Vagina (tissue), 2 donors: ENCODE measurements at regions not wholly inside any gene's neighbourhood (a gene's known extent, or its start where the extent isn't known, plus 50 kb on each side); places are given as distances from the start of the nearest gene placed in this dataset.

ENCODE experiments used
- DNase-seq, 2 donors: peaks; one replicate each; pipeline ENCODE4 v3.0.0-alpha.2; 2017; ENCODE audit errors: extremely low spot score in 2 of 2
- H3K27ac ChIP-seq: fragments of 200-600 bp; sonication (generic); one replicate; pipeline ENCODE4 v1.5.1; 2019
- H3K27me3 ChIP-seq: fragments of 200-600 bp; sonication (generic); one replicate; pipeline ENCODE4 v1.5.1; 2019
- H3K36me3 ChIP-seq, 2 donors: fragments of 200-600 bp; sonication (generic); one replicate each; pipeline ENCODE4 v1.5.1; 2017 to 2019
- H3K4me1 ChIP-seq: fragments of 200-600 bp; sonication (generic); one replicate; pipeline ENCODE4 v1.5.1; 2019
- H3K4me3 ChIP-seq, 2 donors: fragments of 200-600 bp; sonication (generic); 1 replicate in 1 of 2; 2 replicates in 1 of 2; pipeline ENCODE4 v1.5.1; 2016 to 2019
- H3K9me3 ChIP-seq: fragments of 200-600 bp; sonication (generic); one replicate; pipeline ENCODE4 v1.5.1; 2019
- CTCF ChIP-seq, 3 experiments: fragments of 450-650 bp in 2 of 3; fragments of 200-600 bp in 1 of 3; sonication (generic) in 1 of 3; IDR thresholded peaks; one replicate each; pipeline ENCODE4 v1.5.1; 2017 to 2019; ENCODE audit warnings: antibody characterized with exemption in 3 of 3, mild to moderate bottlenecking in 2 of 3, moderate library complexity in 2 of 3
- POLR2A ChIP-seq, 2 donors: fragments of 450-650 bp; IDR thresholded peaks; one replicate each; pipeline ENCODE4 v1.6.1; 2017; ENCODE audit warnings: antibody characterized with exemption in 2 of 2, mild to moderate bottlenecking in 2 of 2, moderate library complexity in 2 of 2
- POLR2AphosphoS5 ChIP-seq, 2 donors: sonication (generic); formaldehyde crosslinking; IDR thresholded peaks; one replicate each; pipeline ENCODE4 v1.9.0; 2017; ENCODE audit warnings: antibody characterized with exemption in 2 of 2, mild to moderate bottlenecking in 2 of 2, low read depth in 1 of 2; ENCODE audit not compliant: insufficient read depth in 1 of 2
- intact Hi-C: fragments of 100-400 bp; cut with DNase I; formaldehyde crosslinking; loops from one replicate; pipeline ENCODE4 v1.15.1; 2023

- Histone ChIP-seq H3K27ac (no peak overlapping the region), H3K4me3 (no peak overlapping the region), H3K4me1 (no peaks in the 10 kb centered on the region), H3K27me3 (no peaks in the 10 kb centered on the region), H3K9me3 (no peaks in the 10 kb centered on the region), H3K36me3 (no peaks in the 10 kb centered on the region)
- DNase-seq: no peak
- intact Hi-C loops: no loop called here
- no peak for TF ChIP-seq CTCF (IDR thresholded peaks at IDR 0.05)
- TF ChIP-seq POLR2A (IDR thresholded peaks at IDR 0.05): no peak
- TF ChIP-seq POLR2AphosphoS5 (IDR thresholded peaks at IDR 0.05; ENCODE audit: insufficient read depth in 1 of 2, low read depth in 1 of 2): no peak
Measured at GRCh38 chr18:37701967-37702366, 136.4 kb upstream of the CELF4 start.

- intact Hi-C loops: loop anchor here (5.0 kb wide), 1 partner anchor 1254 kb away; no protein-coding TSS in a partner anchor
- Histone ChIP-seq H3K4me3 (no peak overlapping the region), H3K9me3 (no peaks in the 10 kb centered on the region), H3K27ac (no peak overlapping the region), H3K36me3 (no peaks in the 10 kb centered on the region), H3K4me1 (no peaks in the 10 kb centered on the region), H3K27me3 (no peaks in the 10 kb centered on the region)
- DNase-seq: no peak
- TF ChIP-seq CTCF (IDR thresholded peaks at IDR 0.05) (no peak), POLR2AphosphoS5 (IDR thresholded peaks at IDR 0.05; ENCODE audit: insufficient read depth in 1 of 2, low read depth in 1 of 2) (no peak), POLR2A (IDR thresholded peaks at IDR 0.05) (no peak)
Measured at GRCh38 chr18:37698508-37699040, 133.0 kb upstream of the CELF4 start.

- no peaks in the 10 kb centered on the region for H3K4me1 ChIP-seq
- no peaks in the 10 kb centered on the region for H3K9me3 ChIP-seq
- no peak for TF ChIP-seq POLR2A (IDR thresholded peaks at IDR 0.05)
- no peak for TF ChIP-seq CTCF (IDR thresholded peaks at IDR 0.05)
- no peak for TF ChIP-seq POLR2AphosphoS5 (IDR thresholded peaks at IDR 0.05; ENCODE audit: insufficient read depth in 1 of 2, low read depth in 1 of 2)
- no peaks in the 10 kb centered on the region for H3K36me3 ChIP-seq
- intact Hi-C loops: no loop called here
- H3K4me3 ChIP-seq: no peak overlapping the region
- no peak overlapping the region for H3K27ac ChIP-seq
- no peaks in the 10 kb centered on the region for H3K27me3 ChIP-seq
- DNase-seq: no peak
Measured at GRCh38 chr18:37694516-37694915, 128.9 kb upstream of the CELF4 start.

GRCh38 chr18:37691162-37691561 is 125.6 kb upstream of the CELF4 start:
- H3K9me3 ChIP-seq: no peaks in the 10 kb centered on the region
- H3K27ac ChIP-seq: no peak overlapping the region
- H3K36me3 ChIP-seq: no peaks in the 10 kb centered on the region
- TF ChIP-seq POLR2AphosphoS5 (IDR thresholded peaks at IDR 0.05; ENCODE audit: insufficient read depth in 1 of 2, low read depth in 1 of 2) (no peak), POLR2A (IDR thresholded peaks at IDR 0.05) (no peak), CTCF (IDR thresholded peaks at IDR 0.05) (no peak)
- no peaks in the 10 kb centered on the region for H3K27me3 ChIP-seq
- no peak for DNase-seq
- intact Hi-C loops: no loop called here
- H3K4me1 ChIP-seq: no peaks in the 10 kb centered on the region
- H3K4me3 ChIP-seq: no peak overlapping the region

DNA sequence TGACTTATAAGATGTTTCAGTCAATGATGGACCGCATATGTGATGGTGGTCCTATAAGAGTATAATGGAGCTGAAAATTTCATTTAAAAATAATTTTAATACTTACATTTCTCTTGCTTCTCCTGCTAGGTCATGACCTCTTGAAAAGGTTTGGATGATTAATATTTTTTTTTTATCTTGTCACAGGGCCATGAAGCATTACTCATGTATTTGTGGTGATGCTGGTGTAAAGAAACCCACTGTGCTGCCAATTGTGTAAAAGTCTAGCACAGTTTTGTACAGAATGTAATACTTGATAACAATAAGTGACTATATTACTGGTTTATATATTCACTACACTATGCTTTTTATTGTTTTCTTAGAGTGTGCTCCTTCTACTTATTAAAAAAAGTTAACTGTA is 124.2 kb upstream of the CELF4 start:
- intact Hi-C loops: no loop called here
- Histone ChIP-seq H3K4me3 (no peak overlapping the region), H3K27ac (no peak overlapping the region), H3K4me1 (no peaks in the 10 kb centered on the region), H3K9me3 (no peaks in the 10 kb centered on the region), H3K27me3 (no peaks in the 10 kb centered on the region), H3K36me3 (no peaks in the 10 kb centered on the region)
- no peak for DNase-seq
- TF ChIP-seq POLR2A (IDR thresholded peaks at IDR 0.05) (no peak), CTCF (IDR thresholded peaks at IDR 0.05) (no peak), POLR2AphosphoS5 (IDR thresholded peaks at IDR 0.05; ENCODE audit: insufficient read depth in 1 of 2, low read depth in 1 of 2) (no peak)
